H1 (cell line): ENCODE measurements at regions not wholly inside any gene's neighbourhood (a gene's known extent, or its start where the extent isn't known, plus 50 kb on each side); places are given as distances from the start of the nearest gene placed in this dataset.

Source experiments
- CTCF ChIA-PET: fragments of 300-600 bp; sonication (Branson Sonifier 250); formaldehyde crosslinking; loops from one replicate; lab custom pipeline; 2021; ENCODE audit not compliant: partially characterized antibody; lab: Charles Lee
- POLR2A ChIA-PET: fragments of 300-600 bp; sonication (Branson Sonifier 250); formaldehyde crosslinking; loops from one replicate; lab custom pipeline; 2021; ENCODE audit warnings: inconsistent platforms; ENCODE audit not compliant: partially characterized antibody; lab: Charles Lee
- DNase-seq, 2 experiments: peaks; one replicate each; pipeline versions ENCODE4 v3.0.0 to v3.0.0-alpha.2; 2010 to 2022; ENCODE audit warnings: low spot score in 2 of 2, low read depth in 1 of 2, mixed read lengths in 1 of 2
- FAIRE-seq: peaks from 2 replicates; lab custom pipeline; 2011; peaks lifted over from hg19 to GRCh38; lab: Jason Lieb, UNC
- H2AFZ ChIP-seq: 2 replicates; pipeline ENCODE4 v1.8.1; 2012; ENCODE audit warnings: low read length, inconsistent platforms
- H2AK5ac ChIP-seq: 2 replicates; pipeline ENCODE4 v1.6.1; 2013; ENCODE audit warnings: low read depth, low read length
- H2BK120ac ChIP-seq: replicated peaks from 2 replicates; pipeline ENCODE3; 2013; ENCODE audit warnings: low read depth, low read length, inconsistent platforms
- H2BK12ac ChIP-seq: 2 replicates; pipeline ENCODE4 v1.6.1; 2013; ENCODE audit warnings: low read depth, low read length
- H2BK15ac ChIP-seq: 2 replicates; pipeline ENCODE4 v1.6.1; 2013; ENCODE audit warnings: low read length
- H2BK20ac ChIP-seq: 2 replicates; pipeline ENCODE4 v1.6.1; 2013; ENCODE audit warnings: low read length
- H2BK5ac ChIP-seq: 2 replicates; pipeline ENCODE4 v1.6.1; 2013; ENCODE audit warnings: low read depth, low read length
- H3K14ac ChIP-seq: 2 replicates; pipeline ENCODE4 v1.6.1; 2013; ENCODE audit warnings: inconsistent platforms; ENCODE audit not compliant: insufficient read length
- H3K18ac ChIP-seq: 2 replicates; pipeline ENCODE4 v1.6.1; 2013; ENCODE audit warnings: low read length; ENCODE audit errors: extremely low read depth
- H3K23ac ChIP-seq: 2 replicates; pipeline ENCODE4 v1.6.1; 2013; ENCODE audit warnings: inconsistent platforms; ENCODE audit not compliant: insufficient read length
- H3K23me2 ChIP-seq: 2 replicates; pipeline ENCODE4 v1.6.1; 2013; ENCODE audit warnings: low read depth, low read length
- H3K27ac ChIP-seq: 2 replicates; pipeline ENCODE4 v1.6.1; 2011; ENCODE audit warnings: low read depth, low read length, inconsistent platforms
- H3K27me3 ChIP-seq, 4 experiments: replicated peaks in 1 of 4; 1 replicate in 1 of 4; 2 replicates in 3 of 4; pipeline versions ENCODE4 v1.6.1 to v1.8.1; 2011 to 2013; ENCODE audit warnings: low read length in 3 of 4, mild to moderate bottlenecking in 3 of 4, inconsistent platforms in 2 of 4, mixed read lengths in 2 of 4, moderate library complexity in 1 of 4; ENCODE audit not compliant: control insufficient read depth in 3 of 4, insufficient read depth in 3 of 4; ENCODE audit errors: extremely low read depth in 1 of 4
- H3K36me3 ChIP-seq, 4 experiments: 2 replicates each; pipeline versions ENCODE4 v1.6.1 to v1.8.1; 2011 to 2013; ENCODE audit warnings: mild to moderate bottlenecking in 4 of 4, low read length in 3 of 4, moderate library complexity in 2 of 4, control low read depth in 1 of 4, inconsistent platforms in 1 of 4; ENCODE audit not compliant: insufficient read depth in 4 of 4, control insufficient read depth in 2 of 4
- H3K4ac ChIP-seq: replicated peaks from 2 replicates; pipeline ENCODE3; 2013; ENCODE audit warnings: low read length, low read depth, mixed read lengths, inconsistent platforms; ENCODE audit not compliant: insufficient read length
- H3K4me1 ChIP-seq, 4 experiments: replicated peaks in 1 of 4; 1 replicate in 1 of 4; 2 replicates in 3 of 4; pipeline versions ENCODE4 v1.6.1 to v1.8.1; 2011 to 2013; ENCODE audit warnings: low read length in 3 of 4, inconsistent platforms in 2 of 4, mixed read lengths in 1 of 4; ENCODE audit not compliant: insufficient read depth in 4 of 4, control insufficient read depth in 3 of 4
- H3K4me2 ChIP-seq, 2 experiments: 2 replicates each; pipeline versions ENCODE4 v1.6.1 to v1.8.1; 2011 to 2013; ENCODE audit warnings: low read depth in 2 of 2, low read length in 2 of 2, control low read depth in 1 of 2, inconsistent platforms in 1 of 2, mild to moderate bottlenecking in 1 of 2; ENCODE audit not compliant: insufficient read depth in 1 of 2
- H3K4me3 ChIP-seq, 4 experiments: fragments of 200-600, 300-600 bp in 1 of 4; sonication (generic), shearing (Covaris generic), sonication (Bioruptor Twin) in 1 of 4; 2 replicates each; pipeline versions ENCODE4 v1.5.1 to v1.8.1; 2011 to 2016; ENCODE audit warnings: low read length in 4 of 4, low read depth in 3 of 4, control low read depth in 2 of 4, inconsistent platforms in 2 of 4, mild to moderate bottlenecking in 2 of 4, mixed read lengths in 1 of 4, moderate library complexity in 1 of 4; ENCODE audit not compliant: insufficient read depth in 2 of 4; ENCODE audit errors: extremely low read depth in 1 of 4
- H3K56ac ChIP-seq: replicated peaks from 2 replicates; pipeline ENCODE3; 2013; ENCODE audit warnings: low read depth, mild to moderate bottlenecking, mixed read lengths, low read length, inconsistent platforms; ENCODE audit not compliant: insufficient read length
- H3K79me1 ChIP-seq: 2 replicates; pipeline ENCODE4 v1.6.1; 2013; ENCODE audit warnings: low read depth, low read length, control low read depth
- H3K79me2 ChIP-seq, 2 experiments: 2 replicates each; pipeline versions ENCODE4 v1.6.1 to v1.8.1; 2012 to 2013; ENCODE audit warnings: low read length in 2 of 2, mild to moderate bottlenecking in 2 of 2, inconsistent platforms in 1 of 2; ENCODE audit not compliant: insufficient read depth in 2 of 2, control insufficient read depth in 1 of 2
- H3K9ac ChIP-seq, 4 experiments: replicated peaks in 1 of 4; 1 replicate in 1 of 4; 2 replicates in 3 of 4; pipeline versions ENCODE4 v1.6.1 to v1.8.1; 2011 to 2013; ENCODE audit warnings: low read depth in 3 of 4, low read length in 3 of 4, control low read depth in 2 of 4, mild to moderate bottlenecking in 2 of 4, moderate library complexity in 2 of 4, inconsistent platforms in 1 of 4; ENCODE audit errors: extremely low read depth in 1 of 4
- H3K9me3 ChIP-seq, 2 experiments: 2 replicates each; pipeline versions ENCODE4 v1.6.1 to v1.8.1; 2012 to 2013; ENCODE audit warnings: mild to moderate bottlenecking in 2 of 2, moderate library complexity in 2 of 2, control low read depth in 1 of 2, inconsistent platforms in 1 of 2, low read depth in 1 of 2, low read length in 1 of 2, mixed read lengths in 1 of 2; ENCODE audit not compliant: insufficient read depth in 2 of 2
- H4K20me1 ChIP-seq, 2 experiments: replicated peaks in 1 of 2; 2 replicates each; pipeline versions ENCODE3 to v1.8.1; 2011 to 2013; ENCODE audit warnings: inconsistent platforms in 2 of 2, low read length in 2 of 2, mild to moderate bottlenecking in 1 of 2; ENCODE audit not compliant: insufficient read depth in 2 of 2, control insufficient read depth in 1 of 2
- H4K5ac ChIP-seq: 2 replicates; pipeline ENCODE4 v1.6.1; 2013; ENCODE audit warnings: low read length, low read depth, mixed read lengths, inconsistent platforms; ENCODE audit not compliant: insufficient read length
- H4K8ac ChIP-seq: 2 replicates; pipeline ENCODE4 v1.8.0; 2013; ENCODE audit warnings: mild to moderate bottlenecking, moderate library complexity, low read length, inconsistent platforms; ENCODE audit not compliant: insufficient read depth; ENCODE audit errors: extremely low read depth
- H4K91ac ChIP-seq: replicated peaks from 2 replicates; pipeline ENCODE3; 2013; ENCODE audit warnings: low read length, mixed read lengths, inconsistent platforms; ENCODE audit not compliant: insufficient read length
- CHD1 ChIP-seq: IDR thresholded peaks from 2 replicates; pipeline ENCODE4 v1.6.1; 2012; ENCODE audit warnings: low read depth, low read length, improper control_type of control experiment
- CHD2 ChIP-seq: IDR thresholded peaks from 2 replicates; pipeline ENCODE4 v1.6.1; 2012; ENCODE audit warnings: low read length, improper control_type of control experiment
- CTCF ChIP-seq, 3 experiments: IDR thresholded peaks; 1 replicate in 2 of 3; 2 replicates in 1 of 3; pipeline versions ENCODE4 v1.5.1 to v1.6.1; 2011; ENCODE audit warnings: low read length in 3 of 3, mild to moderate bottlenecking in 3 of 3, inconsistent platforms in 2 of 3, low read depth in 1 of 3, moderate library complexity in 1 of 3; ENCODE audit not compliant: insufficient read depth in 1 of 3; ENCODE audit errors: control extremely low read depth in 1 of 3
- JUN ChIP-seq: IDR thresholded peaks from 2 replicates; pipeline ENCODE4 v1.6.1; 2011; ENCODE audit warnings: low read depth, mild to moderate bottlenecking, improper control_type of control experiment, low read length
- JUND ChIP-seq: IDR thresholded peaks from 2 replicates; pipeline ENCODE4 v1.6.1; 2011; ENCODE audit warnings: mild to moderate bottlenecking, improper control_type of control experiment, low read length
- KDM1A ChIP-seq: fragments of 200-600, 300-600 bp; sonication (generic); IDR thresholded peaks from 2 replicates; pipeline ENCODE4 v1.7.1; 2016; ENCODE audit warnings: mild to moderate bottlenecking, low read length, borderline replicate concordance
- NRF1 ChIP-seq: IDR thresholded peaks from 2 replicates; pipeline ENCODE4 v1.6.1; 2011; ENCODE audit warnings: mild to moderate bottlenecking, low read depth, low read length, improper control_type of control experiment
- RAD21 ChIP-seq, 2 experiments: IDR thresholded peaks in 1 of 2; conservative IDR thresholded peaks in 1 of 2; 2 replicates each; pipeline ENCODE4 v1.6.1; 2011; ENCODE audit warnings: low read depth in 2 of 2, low read length in 2 of 2, improper control_type of control experiment in 1 of 2, inconsistent platforms in 1 of 2, mild to moderate bottlenecking in 1 of 2, moderate library complexity in 1 of 2
- SIX5 ChIP-seq: IDR thresholded peaks from 2 replicates; pipeline ENCODE4 v1.6.1; 2011; ENCODE audit warnings: mild to moderate bottlenecking, low read depth, low read length
- SUZ12 ChIP-seq: fragments of 200-600 bp; sonication (generic); IDR thresholded peaks from 2 replicates; pipeline ENCODE4 v1.6.1; 2012; ENCODE audit warnings: mild to moderate bottlenecking, inconsistent platforms, low read length, moderate library complexity, mixed read lengths
- TBP ChIP-seq: IDR thresholded peaks from 2 replicates; pipeline ENCODE4 v1.6.1; 2011; ENCODE audit warnings: low read depth, low read length, improper control_type of control experiment
- WGBS, 2 experiments: shearing (Covaris generic) in 1 of 2; methylation state at CpG; one replicate each; pipeline versions ENCODE4 v1.1.6 to v1.1.7; 2013 to 2015; ENCODE audit warnings: low lambda C conversion rate in 2 of 2, mixed read lengths in 2 of 2, inconsistent platforms in 1 of 2, low coverage in 1 of 2, missing lambda C conversion rate in 1 of 2; ENCODE audit not compliant: insufficient replicate concordance in 2 of 2, insufficient coverage in 1 of 2, insufficient read length in 1 of 2; ENCODE audit errors: extremely low coverage in 1 of 2, missing lambda C conversion rate in 1 of 2; 5-methylcytosine and 5-hydroxymethylcytosine counted together

GRCh38 chr6:169020821-169021220, 232.8 kb downstream of the THBS2 start:
- H2BK20ac ChIP-seq, result 0 out of 2 replicates have a peak overlapping the region, but pooled peaks have one; percentile 25
- H3K4me1 ChIP-seq, result no peaks in the 10 kb centered on the region
- ChIA-PET CTCF (interaction anchor here (0.7 to 2.3 kb wide), 10 partner anchors 14 to 450 kb away, joined by 3 to 14 read pairs (median 3); no protein-coding TSS in a partner anchor), POLR2A (interaction anchor here (0.6 kb wide), 1 partner anchor 40 kb away, joined by 4 read pairs; no protein-coding TSS in a partner anchor)
- H3K23me2 ChIP-seq, result no peaks in the 10 kb centered on the region
- 94% methylated on average over 8 of the region's 8 CpGs; no CpG with 5 or more reads in 1 of the 2 experiments for WGBS, 2 experiments
- no peak for FAIRE-seq
- H3K4me2 ChIP-seq, result no peak overlapping the region
- no peak overlapping the region for H2AK5ac ChIP-seq
- H3K27ac ChIP-seq, result no peak overlapping the region
- H2BK120ac ChIP-seq, result no peak overlapping the region
- H3K9me3 ChIP-seq, result peaks cover 15 to 24% of the 10 kb centered on the region in 2 experiments
- H3K79me2 ChIP-seq, result no peaks in the 10 kb centered on the region
- no peak overlapping the region for H3K18ac ChIP-seq
- H2AFZ ChIP-seq, result no peak overlapping the region
- H3K23ac ChIP-seq, result no peak overlapping the region
- TF ChIP-seq CTCF (IDR thresholded peaks at IDR 0.05; ENCODE audit: control extremely low read depth in 1 of 3, insufficient read depth in 1 of 3, low read depth in 1 of 3, low read length in 3 of 3) (no peak), JUN (no peak), SUZ12 (no peak), CHD1 (no peak), CHD2 (no peak), JUND (no peak), SIX5 (no peak), TBP (no peak), RAD21 (IDR thresholded peaks at IDR 0.05 in 1 of 2, conservative IDR thresholded peaks at IDR 0.05 in 1 of 2; ENCODE audit: low read depth in 2 of 2, low read length in 2 of 2) (no peak), KDM1A (no peak), NRF1 (no peak)
- H2BK15ac ChIP-seq, result no peak overlapping the region
- H3K79me1 ChIP-seq, result no peaks in the 10 kb centered on the region
- H2BK5ac ChIP-seq, result no peak overlapping the region
- H3K36me3 ChIP-seq, result peaks cover 0 to 6% (median 2%) of the 10 kb centered on the region in 4 experiments; a peak in 2 of 8 replicates
- no peak for DNase-seq
- H3K9ac ChIP-seq, result no peak overlapping the region
- no peak overlapping the region for H3K4me3 ChIP-seq
- no peak overlapping the region for H2BK12ac ChIP-seq
- H4K5ac ChIP-seq, result no peak overlapping the region
- H4K20me1 ChIP-seq, result no peaks in the 10 kb centered on the region
- H3K27me3 ChIP-seq, result no peaks in the 10 kb centered on the region
- no peak overlapping the region for H3K4ac ChIP-seq
- no peak overlapping the region for H3K56ac ChIP-seq
- H3K14ac ChIP-seq, result no peak overlapping the region
- H4K91ac ChIP-seq, result no peak overlapping the region
- no peak overlapping the region for H4K8ac ChIP-seq
